ENCODE measurements at regions not wholly inside any gene's neighbourhood (a gene's known extent, or its start where the extent isn't known, plus 50 kb on each side); places are given as distances from the start of the nearest gene placed in this dataset.
"Not testable (repeated sequence)": the region's sequence is repeated elsewhere in the genome, so short reads cannot be mapped to it uniquely, and the experiment has no call there.

DNA sequence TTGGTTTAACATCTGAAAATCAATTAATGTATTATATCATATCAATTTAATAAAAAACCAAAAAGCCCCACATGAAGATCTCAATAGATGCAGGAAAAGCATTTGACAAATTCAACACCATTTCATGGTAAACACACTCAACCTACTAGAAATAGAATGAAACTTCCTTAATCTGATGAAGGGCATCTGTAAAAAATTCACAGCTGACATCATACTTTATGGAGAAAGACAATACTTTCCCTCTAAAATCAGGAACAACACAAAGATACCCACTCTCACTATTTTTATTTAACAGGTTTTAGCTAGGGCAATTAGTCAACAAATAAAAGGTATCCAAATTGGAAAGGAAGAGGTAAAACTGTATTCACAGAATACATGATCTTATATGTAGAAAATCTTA lies 303.0 kb upstream of the ZEB2 start:
- Mint-ChIP-seq H3K27ac (no peak overlapping the region), H3K4me3 (no peak overlapping the region), H3K4me1 (no peaks in the 10 kb centered on the region), H3K9me3 (peaks cover 5% of the 10 kb centered on the region), H3K36me3 (no peaks in the 10 kb centered on the region), H3K27me3 (peaks cover under 1% of the 10 kb centered on the region)
- no peak for DNase-seq (ENCODE audit: low spot score in 2 of 2)
- ATAC-seq (ENCODE audit: low read depth) = no peak

DNA sequence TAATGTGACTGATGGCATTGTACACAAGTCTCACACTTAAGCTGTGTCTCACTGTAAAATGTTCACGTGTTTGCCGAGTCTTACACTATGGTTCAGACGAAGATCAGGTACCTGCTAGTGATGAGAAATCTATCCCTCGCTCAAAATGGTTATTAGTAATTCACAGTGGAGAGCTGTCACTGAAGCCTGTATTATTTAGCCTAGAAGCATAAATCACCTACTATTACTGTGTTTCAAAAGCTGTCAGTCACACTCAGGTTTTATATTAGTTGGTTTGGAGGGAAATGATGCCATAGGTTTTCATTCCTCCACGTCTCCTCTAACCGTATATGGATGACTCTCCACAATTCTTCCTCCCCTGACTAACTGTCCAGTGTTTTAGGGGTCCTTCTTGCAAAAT lies 292.4 kb upstream of the ZEB2 start:
- Mint-ChIP-seq H3K4me3 (no peak overlapping the region), H3K36me3 (no peaks in the 10 kb centered on the region), H3K9me3 (no peaks in the 10 kb centered on the region), H3K27me3 (peaks cover 2% of the 10 kb centered on the region), H3K27ac (no peak overlapping the region), H3K4me1 (no peaks in the 10 kb centered on the region)
- DNase-seq (ENCODE audit: low spot score in 2 of 2) = no peak
- no peak for ATAC-seq (ENCODE audit: low read depth)

DNA sequence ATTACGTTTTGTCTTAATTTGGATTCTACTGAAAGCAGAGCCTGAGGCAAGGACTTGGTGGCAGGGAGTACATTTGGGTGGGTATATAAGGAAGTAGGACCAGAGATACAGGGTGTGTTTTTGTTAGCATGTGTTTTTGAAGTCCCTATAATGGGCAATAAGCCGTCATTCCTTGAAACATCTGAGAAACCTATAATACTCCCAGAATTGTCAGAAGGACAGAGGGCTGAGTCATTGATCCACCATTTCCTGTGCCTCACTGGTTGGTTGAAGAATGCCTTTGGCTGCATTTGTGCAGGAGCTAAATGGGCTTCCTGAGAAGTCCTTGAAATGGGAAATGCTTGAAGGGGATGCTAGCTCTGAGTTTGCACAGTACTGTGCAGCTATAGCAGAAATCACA lies 281.8 kb upstream of the ZEB2 start:
- no peak overlapping the region for H3K27ac Mint-ChIP-seq
- no peak overlapping the region for H3K4me3 Mint-ChIP-seq
- no peaks in the 10 kb centered on the region for H3K27me3 Mint-ChIP-seq
- ATAC-seq (ENCODE audit: low read depth) (no peak), DNase-seq (ENCODE audit: low spot score in 2 of 2) (no peak)
- no peaks in the 10 kb centered on the region for H3K9me3 Mint-ChIP-seq
- H3K36me3 Mint-ChIP-seq = no peaks in the 10 kb centered on the region
- H3K4me1 Mint-ChIP-seq = no peaks in the 10 kb centered on the region

DNA sequence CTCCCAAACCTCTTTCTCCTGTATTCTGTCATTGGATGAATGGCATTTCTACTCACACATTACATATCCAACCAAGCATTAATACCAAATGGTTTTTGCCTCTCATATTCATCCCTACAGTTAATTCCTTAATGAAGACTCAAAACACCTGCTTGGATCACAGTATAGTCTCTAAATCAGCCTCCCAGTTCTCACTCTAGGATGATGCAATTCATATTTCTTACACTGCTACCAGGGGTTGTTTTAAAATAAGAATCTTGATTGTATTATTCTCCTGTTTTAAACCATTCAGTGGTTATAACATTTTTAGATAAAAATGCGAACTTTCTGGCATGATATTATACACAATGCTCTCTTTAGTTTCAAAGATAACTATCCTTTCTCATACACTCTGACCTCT lies 281.4 kb upstream of the ZEB2 start:
- DNase-seq (ENCODE audit: low spot score in 2 of 2) (no peak), ATAC-seq (ENCODE audit: low read depth) (no peak)
- Mint-ChIP-seq H3K9me3 (no peaks in the 10 kb centered on the region), H3K27ac (no peak overlapping the region), H3K4me1 (no peaks in the 10 kb centered on the region), H3K4me3 (no peak overlapping the region), H3K36me3 (no peaks in the 10 kb centered on the region), H3K27me3 (no peaks in the 10 kb centered on the region)

DNA sequence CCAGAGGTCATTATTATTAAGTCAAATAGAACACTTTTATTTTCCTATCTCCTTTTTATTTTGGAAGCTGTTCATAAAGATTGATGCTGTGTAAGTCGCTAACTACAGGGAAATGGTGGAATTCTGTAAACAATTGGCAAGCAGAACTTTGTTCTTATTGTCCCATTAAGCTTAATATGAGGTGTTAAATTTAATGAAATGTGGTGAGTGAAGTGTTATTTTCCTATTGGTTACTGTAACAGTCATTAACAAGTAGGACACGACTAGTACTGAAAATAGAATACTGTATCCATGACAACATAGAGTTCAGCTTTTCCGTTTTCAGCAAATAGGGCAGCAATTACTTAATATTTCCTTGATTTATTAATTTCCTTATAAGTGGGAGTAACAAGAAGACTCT lies 279.1 kb upstream of the ZEB2 start:
- no peaks in the 10 kb centered on the region for H3K36me3 Mint-ChIP-seq
- no peak overlapping the region for H3K4me3 Mint-ChIP-seq
- DNase-seq (ENCODE audit: low spot score in 2 of 2) (no peak), ATAC-seq (ENCODE audit: low read depth) (no peak)
- H3K4me1 Mint-ChIP-seq = no peaks in the 10 kb centered on the region
- H3K27me3 Mint-ChIP-seq = no peaks in the 10 kb centered on the region
- H3K9me3 Mint-ChIP-seq = no peaks in the 10 kb centered on the region
- H3K27ac Mint-ChIP-seq = no peak overlapping the region

DNA sequence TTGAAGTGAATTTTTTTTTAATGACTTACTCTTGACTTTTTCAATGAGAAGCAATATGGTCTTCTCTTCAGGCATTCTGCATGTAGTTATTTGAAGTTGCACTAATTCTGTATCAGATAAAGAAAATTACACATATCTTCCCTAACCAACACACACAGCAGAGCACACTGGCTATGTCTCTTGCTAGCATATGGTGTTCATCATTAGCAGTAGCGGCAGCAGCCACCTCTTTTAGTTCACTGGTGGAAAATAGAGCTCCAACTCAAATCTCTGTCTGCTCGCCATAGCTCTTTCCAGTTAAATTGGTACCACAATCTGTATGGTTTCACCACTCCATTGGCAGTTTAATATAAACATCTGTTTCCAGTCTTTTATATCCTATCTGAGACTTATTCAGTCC lies 278.1 kb upstream of the ZEB2 start:
- no peaks in the 10 kb centered on the region for H3K36me3 Mint-ChIP-seq
- no peak overlapping the region for H3K27ac Mint-ChIP-seq
- no peaks in the 10 kb centered on the region for H3K9me3 Mint-ChIP-seq
- H3K27me3 Mint-ChIP-seq = no peaks in the 10 kb centered on the region
- H3K4me3 Mint-ChIP-seq = no peak overlapping the region
- ATAC-seq (ENCODE audit: low read depth) = no peak
- no peaks in the 10 kb centered on the region for H3K4me1 Mint-ChIP-seq
- no peak for DNase-seq (ENCODE audit: low spot score in 2 of 2)

DNA sequence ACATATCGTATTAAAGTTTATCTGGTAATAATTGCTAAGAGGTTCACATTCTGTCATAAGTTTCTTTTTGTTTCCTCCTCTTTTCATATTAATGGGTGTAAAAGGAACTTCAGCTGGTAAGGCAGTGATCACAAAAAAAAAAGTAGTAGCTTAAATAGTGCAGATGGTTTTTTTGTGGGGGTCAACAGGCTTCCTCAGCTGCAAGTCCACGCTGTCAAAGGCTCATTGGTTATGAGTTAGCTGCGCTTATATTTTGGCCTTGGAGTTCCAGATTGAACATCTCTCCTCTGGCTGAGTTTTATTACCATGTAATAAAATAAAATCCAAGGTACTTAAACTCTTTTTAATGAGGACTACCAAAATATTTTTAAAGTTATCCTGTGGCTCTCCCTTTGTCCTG lies 277.0 kb upstream of the ZEB2 start:
- ATAC-seq (ENCODE audit: low read depth) = no peak
- Mint-ChIP-seq H3K27ac (no peak overlapping the region), H3K4me3 (no peak overlapping the region), H3K36me3 (no peaks in the 10 kb centered on the region), H3K9me3 (no peaks in the 10 kb centered on the region), H3K27me3 (no peaks in the 10 kb centered on the region), H3K4me1 (no peaks in the 10 kb centered on the region)
- DNase-seq (ENCODE audit: low spot score in 2 of 2) = no peak

DNA sequence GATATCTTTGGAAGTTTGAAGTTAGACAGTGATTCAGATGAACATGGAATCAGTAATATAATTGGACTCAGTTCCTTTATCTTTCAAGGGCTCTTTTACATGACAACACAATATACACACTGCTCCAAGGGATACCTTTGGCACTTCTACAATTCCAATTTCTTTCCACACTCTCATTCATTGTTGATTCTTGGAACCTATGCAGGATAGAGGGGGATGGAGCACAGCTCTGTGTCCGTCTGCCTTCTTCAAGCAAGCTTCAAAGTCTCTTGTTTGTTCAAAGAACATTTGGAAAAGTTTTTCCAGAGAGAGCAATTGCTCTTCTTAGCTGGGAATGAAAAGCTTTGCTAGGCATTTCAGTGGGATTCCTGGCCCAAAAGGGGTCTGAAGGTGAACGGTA lies 276.2 kb upstream of the ZEB2 start:
- ATAC-seq (ENCODE audit: low read depth) (no peak), DNase-seq (ENCODE audit: low spot score in 2 of 2) (no peak)
- no peaks in the 10 kb centered on the region for H3K36me3 Mint-ChIP-seq
- no peak overlapping the region for H3K4me3 Mint-ChIP-seq
- no peaks in the 10 kb centered on the region for H3K4me1 Mint-ChIP-seq
- H3K27me3 Mint-ChIP-seq = no peaks in the 10 kb centered on the region
- H3K9me3 Mint-ChIP-seq = no peaks in the 10 kb centered on the region
- H3K27ac Mint-ChIP-seq = no peak overlapping the region

DNA sequence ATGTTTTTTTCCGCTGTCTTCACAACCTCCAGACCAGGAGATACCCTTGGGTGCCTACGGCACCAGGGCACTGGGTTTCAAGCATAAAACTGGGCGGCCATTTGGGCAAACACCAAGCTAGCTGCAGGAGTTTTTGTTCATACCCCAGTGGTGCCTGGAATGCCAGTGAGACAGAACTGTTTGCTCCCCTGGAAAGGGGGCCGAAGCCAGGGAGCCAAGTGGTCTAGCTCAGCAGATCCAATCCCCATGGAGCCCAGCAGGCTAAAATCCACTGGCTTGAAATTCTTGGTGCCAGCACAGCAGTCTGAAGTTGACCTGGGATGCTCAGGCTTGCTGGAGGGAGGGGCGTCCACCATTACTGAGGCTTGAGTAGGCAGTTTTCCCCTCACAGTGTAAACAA lies 265.3 kb upstream of the ZEB2 start:
- H3K4me3 Mint-ChIP-seq = no peak overlapping the region
- H3K9me3 Mint-ChIP-seq = no peaks in the 10 kb centered on the region
- H3K27ac Mint-ChIP-seq = no peak overlapping the region
- ATAC-seq (ENCODE audit: low read depth) (no peak), DNase-seq (ENCODE audit: low spot score in 2 of 2) (no peak)
- no peaks in the 10 kb centered on the region for H3K4me1 Mint-ChIP-seq
- no peaks in the 10 kb centered on the region for H3K36me3 Mint-ChIP-seq
- no peaks in the 10 kb centered on the region for H3K27me3 Mint-ChIP-seq

DNA sequence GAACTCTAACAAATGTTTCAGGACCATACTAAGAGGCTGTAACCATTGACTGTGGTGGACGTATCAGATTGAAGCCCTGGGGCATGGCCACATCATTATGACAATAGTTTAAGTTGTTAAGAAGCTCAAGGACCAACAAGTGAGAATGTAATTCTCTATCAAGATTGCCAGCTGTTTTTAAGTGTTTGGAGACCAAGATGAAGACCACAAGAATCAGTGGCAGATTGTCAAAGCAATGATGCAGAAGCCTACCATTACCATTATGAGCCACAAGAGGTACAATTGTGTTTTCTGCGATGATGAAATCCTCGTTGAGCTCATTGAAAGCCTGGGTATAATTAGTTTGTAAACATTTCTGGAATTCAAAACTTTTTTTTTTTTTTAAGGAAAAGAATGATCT lies 261.1 kb upstream of the ZEB2 start:
- ATAC-seq (ENCODE audit: low read depth) (no peak), DNase-seq (ENCODE audit: low spot score in 2 of 2) (no peak)
- no peaks in the 10 kb centered on the region for H3K36me3 Mint-ChIP-seq
- no peaks in the 10 kb centered on the region for H3K27me3 Mint-ChIP-seq
- no peaks in the 10 kb centered on the region for H3K4me1 Mint-ChIP-seq
- no peaks in the 10 kb centered on the region for H3K9me3 Mint-ChIP-seq
- no peak overlapping the region for H3K27ac Mint-ChIP-seq
- no peak overlapping the region for H3K4me3 Mint-ChIP-seq

DNA sequence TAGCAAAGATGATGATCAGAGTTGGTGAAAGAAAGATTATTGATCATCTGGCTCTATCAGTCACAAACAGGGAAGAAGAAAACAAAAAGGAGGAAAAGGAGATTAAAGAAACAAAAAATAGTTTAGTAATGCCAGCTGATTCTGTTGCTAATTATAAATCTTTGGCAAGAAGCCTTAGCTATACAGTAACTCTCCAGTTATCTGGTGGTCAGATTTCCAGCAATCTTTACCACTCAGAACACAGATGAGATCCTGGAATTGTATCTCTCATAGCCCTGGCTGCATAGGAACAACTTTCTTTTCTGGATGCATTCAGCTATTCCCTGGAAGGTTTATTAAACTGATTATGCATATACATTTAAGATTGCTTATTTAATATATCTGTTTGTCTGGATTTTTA lies 256.8 kb upstream of the ZEB2 start:
- Mint-ChIP-seq H3K9me3 (no peaks in the 10 kb centered on the region), H3K27me3 (no peaks in the 10 kb centered on the region), H3K27ac (no peak overlapping the region), H3K4me1 (no peaks in the 10 kb centered on the region), H3K4me3 (no peak overlapping the region), H3K36me3 (no peaks in the 10 kb centered on the region)
- DNase-seq (ENCODE audit: low spot score in 2 of 2) (no peak), ATAC-seq (ENCODE audit: low read depth) (no peak)

DNA sequence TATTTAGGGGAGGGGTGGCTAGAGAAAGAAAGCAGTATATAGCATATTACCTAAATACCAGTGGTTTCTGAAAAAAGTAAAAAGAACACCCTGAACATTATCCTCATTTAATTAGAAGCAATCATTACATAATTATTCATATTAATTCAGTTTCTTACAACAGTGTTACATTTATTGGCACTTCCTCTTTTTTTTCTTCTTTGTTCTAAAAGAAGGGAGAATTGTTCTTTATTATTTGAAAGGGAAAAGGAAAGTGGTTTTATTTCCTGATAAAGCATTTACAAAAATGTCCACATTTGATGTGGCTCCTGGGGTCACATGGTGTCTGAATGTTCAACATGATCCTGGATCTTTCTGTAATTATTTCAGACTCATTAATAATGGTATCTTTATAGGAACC lies 254.9 kb upstream of the ZEB2 start:
- DNase-seq (ENCODE audit: low spot score in 2 of 2) = no peak
- H3K4me1 Mint-ChIP-seq = no peaks in the 10 kb centered on the region
- no peaks in the 10 kb centered on the region for H3K9me3 Mint-ChIP-seq
- no peak overlapping the region for H3K4me3 Mint-ChIP-seq
- H3K27ac Mint-ChIP-seq = no peak overlapping the region
- H3K36me3 Mint-ChIP-seq = no peaks in the 10 kb centered on the region
- peaks cover 3% of the 10 kb centered on the region for H3K27me3 Mint-ChIP-seq
- ATAC-seq (ENCODE audit: low read depth) = no peak

DNA sequence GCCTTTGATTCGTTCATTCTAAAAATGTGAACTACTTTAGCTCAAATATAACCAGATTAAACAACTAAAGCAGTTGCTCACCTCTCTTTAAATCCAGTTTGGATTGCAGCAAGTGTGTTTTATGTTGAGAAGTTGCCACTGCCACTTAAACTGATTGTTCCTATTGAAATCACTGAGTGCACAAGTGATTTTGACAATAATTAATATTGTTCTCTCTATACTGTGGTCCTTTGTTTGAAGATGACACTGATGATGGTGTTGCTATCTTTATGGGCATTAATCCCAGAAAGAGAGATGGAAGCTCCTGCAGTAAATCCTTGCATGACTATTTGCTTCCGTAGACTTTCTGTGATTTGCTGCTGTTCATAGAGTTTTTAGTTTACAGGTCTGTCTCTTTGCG lies 251.4 kb upstream of the ZEB2 start:
- H3K27me3 Mint-ChIP-seq = peaks cover 5% of the 10 kb centered on the region
- DNase-seq (ENCODE audit: low spot score in 2 of 2) (no peak), ATAC-seq (ENCODE audit: low read depth) (no peak)
- H3K36me3 Mint-ChIP-seq = no peaks in the 10 kb centered on the region
- no peak overlapping the region for H3K4me3 Mint-ChIP-seq
- H3K4me1 Mint-ChIP-seq = peaks cover 3% of the 10 kb centered on the region
- no peaks in the 10 kb centered on the region for H3K9me3 Mint-ChIP-seq
- H3K27ac Mint-ChIP-seq = no peak overlapping the region

DNA sequence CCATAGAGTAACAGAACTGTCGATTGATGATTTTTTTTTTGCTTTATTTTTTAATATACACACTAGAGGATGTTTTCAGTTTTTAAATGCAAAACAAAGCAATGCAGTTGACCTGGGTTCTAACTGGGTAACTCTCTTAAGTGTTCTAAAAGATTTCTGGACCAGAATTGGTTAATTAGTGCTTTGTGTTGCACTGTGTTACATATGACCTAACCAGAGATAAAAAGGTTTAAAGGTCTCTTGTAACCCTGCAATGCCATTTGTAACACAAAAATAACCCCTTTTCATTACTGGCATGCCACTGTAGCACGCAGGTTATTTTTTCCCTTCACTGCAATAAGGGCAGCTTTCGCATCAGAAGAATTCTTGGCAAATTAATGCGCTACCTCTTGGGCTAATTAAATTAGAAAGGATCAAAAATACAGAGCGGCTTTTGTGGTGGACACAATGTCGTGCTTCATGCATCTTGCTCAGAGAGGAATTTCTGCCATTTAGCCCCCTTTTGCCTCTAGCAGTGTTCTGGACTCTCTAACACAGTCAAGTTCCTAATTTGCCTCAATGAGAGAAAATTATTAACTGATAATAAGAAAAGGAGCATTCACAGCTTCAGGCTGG lies 250.8 kb upstream of the ZEB2 start:
- DNase-seq (ENCODE audit: low spot score in 2 of 2) (no peak), ATAC-seq (ENCODE audit: low read depth) (no peak)
- Mint-ChIP-seq H3K27me3 (peaks cover 5% of the 10 kb centered on the region), H3K27ac (no peak overlapping the region), H3K4me3 (no peak overlapping the region), H3K9me3 (no peaks in the 10 kb centered on the region), H3K4me1 (peaks cover 3% of the 10 kb centered on the region), H3K36me3 (no peaks in the 10 kb centered on the region)

DNA sequence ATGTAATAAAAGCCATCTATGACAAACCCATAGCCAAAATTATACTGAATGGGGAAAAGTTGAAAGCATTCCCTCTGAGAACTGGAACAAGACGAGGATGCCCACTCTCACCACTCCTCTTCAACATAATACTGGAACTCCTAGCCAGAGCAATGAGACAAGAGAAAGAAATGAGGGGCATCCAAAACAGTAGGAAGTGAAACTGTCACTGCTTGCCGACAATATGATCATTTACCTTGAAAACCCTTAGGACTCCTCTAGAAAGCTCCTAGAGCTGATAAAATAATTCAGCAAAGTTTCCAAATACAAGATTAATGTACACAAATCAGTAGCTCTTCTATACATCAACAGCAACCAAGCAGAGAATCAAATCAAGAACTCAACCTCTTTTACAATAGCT lies 241.0 kb upstream of the ZEB2 start:
- H3K4me3 Mint-ChIP-seq; ATAC-seq (ENCODE audit: low read depth); DNase-seq (ENCODE audit: low spot score in 2 of 2); H3K27me3 Mint-ChIP-seq; H3K27ac Mint-ChIP-seq; H3K4me1 Mint-ChIP-seq; H3K9me3 Mint-ChIP-seq; H3K36me3 Mint-ChIP-seq: not testable (repeated sequence)

DNA sequence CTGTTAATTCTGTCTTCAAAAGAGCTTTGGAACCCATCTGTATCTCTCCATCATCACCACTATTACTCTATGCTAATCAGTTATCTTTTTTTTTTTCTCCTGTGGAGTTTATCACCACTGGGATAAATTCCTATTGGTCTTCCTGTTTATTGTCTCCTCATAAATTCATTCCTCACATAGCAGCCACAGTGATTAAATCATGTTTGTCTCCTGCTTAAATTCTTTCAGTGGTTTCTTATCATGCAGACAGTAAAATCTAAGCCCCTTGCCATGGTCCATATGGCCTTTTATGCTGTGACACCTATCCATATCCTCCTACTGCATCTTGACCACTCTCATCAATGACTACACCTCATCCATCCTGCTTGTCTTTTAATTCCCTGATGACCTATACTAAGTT lies 239.8 kb upstream of the ZEB2 start:
- ATAC-seq (ENCODE audit: low read depth) (no peak), DNase-seq (ENCODE audit: low spot score in 2 of 2) (no peak)
- Mint-ChIP-seq H3K9me3 (no peaks in the 10 kb centered on the region), H3K36me3 (no peaks in the 10 kb centered on the region), H3K27me3 (no peaks in the 10 kb centered on the region), H3K4me1 (no peaks in the 10 kb centered on the region), H3K27ac (no peak overlapping the region), H3K4me3 (no peak overlapping the region)

Data from memory B cell (primary cell).